Activated CD8-positive, alpha-beta memory T cell treated with anti-CD3 and anti-CD28 coated beads, Interleukin-2, amount 50 U/mL, for 24 hours (primary cell): ENCODE measurements at regions not wholly inside any gene's neighbourhood (a gene's known extent, or its start where the extent isn't known, plus 50 kb on each side); places are given as distances from the start of the nearest gene placed in this dataset.

Source experiments
- DNase-seq: peaks from one replicate; pipeline ENCODE4 v3.0.0-alpha.2; 2020; ENCODE audit errors: extremely low read depth

DNA sequence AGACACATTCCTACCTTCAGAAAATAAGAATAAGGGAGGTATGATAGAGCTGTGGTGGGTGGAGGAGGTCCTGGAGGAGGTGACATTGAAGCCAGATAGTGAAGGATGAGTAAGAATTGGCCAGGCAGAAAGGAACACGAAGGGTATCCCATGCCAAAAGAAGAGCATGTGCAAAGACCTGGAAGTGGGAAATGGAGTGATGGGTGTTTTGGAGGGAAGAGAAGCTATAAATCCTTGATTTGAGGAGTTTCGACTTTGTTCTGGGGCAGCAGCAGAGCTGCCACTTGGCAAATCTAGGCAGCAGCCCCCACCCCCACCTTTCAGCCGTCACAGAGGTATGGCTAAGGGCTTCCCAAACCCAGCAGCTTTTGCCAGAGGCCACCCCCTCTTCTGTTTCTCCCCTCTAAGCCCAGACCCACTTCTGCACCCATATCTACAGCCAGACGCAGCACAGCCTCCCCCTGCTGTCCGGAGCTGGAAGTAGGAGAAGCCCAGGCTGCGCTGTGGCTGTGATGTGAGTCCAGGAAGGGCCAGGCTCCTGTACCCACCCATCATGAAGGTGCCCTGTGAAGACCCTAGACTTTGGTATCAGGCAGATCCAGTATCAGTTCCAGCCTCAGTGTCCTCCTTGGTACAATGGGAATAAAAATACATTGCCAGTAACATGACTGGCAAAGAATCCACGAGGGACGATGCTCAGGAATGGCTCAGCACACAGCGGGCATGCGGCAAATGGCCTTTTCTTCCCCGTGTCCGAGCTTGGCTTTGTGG, 188.7 kb upstream of the LINGO1 start:
- peak; percentile 4 for DNase-seq

DNA sequence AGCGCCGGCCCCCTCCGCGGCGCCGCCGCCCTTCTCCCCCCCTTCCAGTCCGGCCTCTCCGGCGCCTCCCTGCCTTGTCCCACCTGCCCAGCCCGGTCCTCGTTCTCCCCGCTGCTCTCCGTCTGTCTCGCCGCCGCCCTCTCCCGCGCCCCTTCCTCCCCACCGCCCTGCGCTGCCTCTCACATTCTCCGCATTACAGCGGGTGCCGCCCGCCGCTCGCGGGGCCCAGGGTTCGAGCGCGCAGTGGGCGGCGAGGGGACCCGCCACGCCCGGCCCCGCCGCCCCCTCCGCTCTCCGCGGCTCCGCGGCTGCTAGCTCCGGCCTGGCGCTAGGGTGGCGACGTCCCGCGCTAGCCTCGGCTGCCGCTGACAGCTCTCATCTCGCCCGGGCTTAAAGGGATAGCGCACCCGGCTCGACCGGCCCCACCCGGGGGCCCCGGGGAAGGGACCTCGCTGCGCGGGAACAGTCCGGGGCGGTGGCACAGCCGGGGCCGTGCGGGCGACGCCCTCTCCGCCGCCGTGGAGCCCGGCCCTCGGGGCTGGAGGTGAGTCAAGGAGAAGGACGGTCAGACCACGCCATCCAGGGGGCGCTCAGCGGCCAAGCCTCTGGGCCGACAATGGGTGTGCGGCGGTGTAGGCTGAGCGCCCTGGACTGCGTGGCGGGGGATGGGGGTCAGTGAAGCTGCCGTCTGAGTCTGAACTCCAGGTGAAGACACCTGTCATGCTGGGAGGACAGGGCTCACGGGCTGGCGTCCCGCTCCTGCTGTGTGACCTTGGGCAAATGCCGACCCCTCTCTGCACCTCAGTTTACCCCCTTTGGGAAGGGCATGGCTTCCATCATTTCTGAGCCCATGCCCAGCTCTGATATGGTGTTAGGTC, 187.4 kb upstream of the LINGO1 start:
- DNase-seq, result no peak

DNA sequence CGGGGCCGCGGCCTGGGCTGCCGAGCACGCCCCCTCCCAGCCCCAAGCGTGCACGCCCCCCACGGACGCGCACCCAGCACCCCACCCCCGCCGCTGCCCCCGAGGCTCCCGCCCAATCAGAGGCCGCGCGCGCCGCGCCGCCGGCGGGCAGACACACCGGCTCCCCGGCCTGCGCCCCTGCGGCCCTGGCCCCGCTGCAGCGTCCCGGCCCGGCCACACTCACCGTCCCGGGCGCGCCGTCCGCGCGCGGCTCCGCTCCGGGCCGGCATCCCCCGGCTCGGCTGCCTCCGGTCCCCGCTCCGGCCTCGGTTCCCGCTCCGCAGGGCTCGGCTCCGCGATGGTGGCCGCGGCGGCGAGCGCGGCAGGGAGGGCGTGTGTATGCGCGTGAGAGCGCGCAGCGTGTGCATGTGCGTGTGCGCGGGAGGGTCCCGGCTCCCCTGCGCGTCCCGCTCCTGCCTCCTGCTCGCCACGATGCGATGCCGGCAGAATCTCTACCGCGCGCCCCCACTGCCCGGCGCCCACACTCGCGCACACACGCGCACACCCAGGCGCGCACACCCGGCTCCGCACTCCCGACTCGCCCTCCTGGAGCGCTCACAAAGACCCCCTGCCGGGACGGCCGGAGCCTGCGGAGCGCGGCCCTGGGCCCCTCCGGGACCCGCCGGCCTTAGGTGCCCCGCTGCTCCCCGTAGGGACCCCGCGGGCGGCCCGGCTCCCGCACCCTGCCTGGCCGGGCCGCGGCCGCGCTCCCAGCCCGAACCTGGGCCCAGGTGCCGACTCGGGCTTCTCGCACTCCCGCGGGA, 186.5 kb upstream of the LINGO1 start:
- DNase-seq, result no peak

DNA sequence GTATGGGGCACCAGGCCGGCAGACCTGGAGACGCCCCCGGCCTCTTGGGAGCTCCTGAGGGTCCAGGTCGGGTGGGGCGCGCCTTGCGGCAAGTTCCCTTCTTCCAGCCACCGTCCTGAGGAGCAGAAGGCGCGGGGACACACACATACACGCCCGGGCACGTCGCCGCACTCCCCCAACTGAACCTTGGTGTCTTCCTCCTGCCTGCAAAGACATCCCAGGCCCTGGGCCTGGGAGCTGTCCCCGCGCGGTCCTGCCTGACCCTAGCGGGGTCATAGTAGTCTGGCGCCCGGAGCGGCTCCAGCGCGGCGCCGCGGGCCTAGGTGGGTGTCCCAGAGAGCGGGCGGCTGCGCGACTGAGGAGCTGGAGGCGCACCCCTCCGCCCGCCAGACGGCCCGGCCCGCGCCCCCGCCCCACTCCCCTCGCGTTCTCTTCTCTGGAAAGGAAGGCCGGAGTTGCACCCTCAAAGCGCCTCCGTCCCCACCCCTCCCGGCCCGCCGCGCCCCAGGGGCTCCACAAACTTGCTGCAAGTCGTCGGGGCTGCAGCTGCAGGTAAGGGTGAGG, 185.9 kb upstream of the LINGO1 start:
- DNase-seq, result no peak

DNA sequence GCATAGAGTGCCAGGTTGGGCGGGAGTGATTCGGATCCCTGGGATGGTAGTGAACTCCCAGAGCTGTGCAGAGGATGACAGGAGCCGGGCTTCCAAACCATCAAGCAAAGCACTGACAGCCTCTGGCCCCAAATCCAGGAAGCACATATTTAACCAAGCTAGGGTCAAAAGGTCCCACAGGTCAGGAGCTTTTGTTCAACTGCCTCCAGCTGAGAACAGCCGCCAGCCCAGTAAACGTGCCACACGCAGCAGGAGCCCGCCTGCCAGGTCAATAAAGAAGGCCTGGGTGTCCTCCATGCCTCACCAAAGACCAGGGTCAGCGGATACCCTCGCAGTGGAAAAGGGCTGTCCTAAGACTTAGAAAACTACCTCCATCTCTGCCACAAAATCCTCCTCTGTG, 184.7 kb upstream of the LINGO1 start:
- no peak for DNase-seq

DNA sequence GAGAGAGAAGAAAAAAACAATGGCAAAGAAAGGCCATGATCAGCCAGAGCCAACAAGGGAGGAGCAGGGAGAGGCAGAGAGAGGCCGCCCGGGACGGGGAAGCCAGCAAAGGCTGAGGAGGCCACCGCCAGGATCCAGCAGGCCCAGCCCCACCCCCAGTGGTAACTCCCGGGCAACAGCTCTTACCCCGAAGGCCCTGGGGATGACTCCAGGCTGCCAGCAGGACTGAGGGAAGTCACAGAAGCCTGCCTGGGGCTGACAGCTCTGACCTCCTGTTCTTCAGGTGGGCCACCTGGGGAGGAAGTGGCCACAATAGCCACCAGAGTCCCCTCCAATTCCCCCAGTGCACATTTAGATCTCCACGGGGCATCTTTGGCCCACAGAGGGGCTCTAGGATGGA, 184.3 kb upstream of the LINGO1 start:
- DNase-seq, result no peak

DNA sequence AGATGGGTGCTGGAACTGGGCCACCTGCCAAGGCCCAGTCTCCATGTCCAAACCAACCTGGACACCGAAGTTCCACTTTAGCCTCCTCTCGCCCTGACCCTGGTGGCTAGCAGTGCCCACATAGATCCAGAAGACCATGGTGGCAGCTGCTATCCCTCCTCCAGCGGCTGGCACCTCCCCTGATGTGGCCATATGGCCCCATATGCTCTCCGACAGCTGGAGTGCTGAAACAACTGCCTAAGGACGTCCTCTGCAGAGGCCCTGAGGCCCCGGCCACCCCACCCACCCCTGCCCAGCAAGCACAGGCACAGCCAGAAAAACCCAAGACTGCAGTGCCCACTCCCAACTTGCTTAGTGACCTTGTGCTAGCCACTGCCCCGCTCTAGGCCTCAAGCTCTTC, 182.3 kb upstream of the LINGO1 start:
- DNase-seq, result no peak

DNA sequence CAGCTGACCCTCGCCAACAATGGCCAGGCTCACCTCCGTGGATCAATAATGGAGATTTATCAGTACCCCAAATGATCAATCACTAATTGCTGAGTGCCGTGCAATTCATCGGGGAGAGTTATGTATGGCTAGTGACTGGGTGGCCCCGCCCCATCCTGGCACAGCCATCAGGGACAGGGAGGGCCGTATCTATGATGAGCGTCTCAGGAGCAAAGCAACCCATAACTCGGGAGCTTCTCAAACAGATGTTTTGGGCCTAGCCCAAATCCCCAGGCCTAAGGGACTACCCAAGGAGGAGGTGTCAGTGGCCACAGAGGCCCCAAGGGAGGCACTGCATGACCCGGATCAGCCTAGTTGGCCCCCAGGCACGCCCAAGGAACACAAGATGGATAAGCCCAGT, 180.0 kb upstream of the LINGO1 start:
- no peak for DNase-seq

DNA sequence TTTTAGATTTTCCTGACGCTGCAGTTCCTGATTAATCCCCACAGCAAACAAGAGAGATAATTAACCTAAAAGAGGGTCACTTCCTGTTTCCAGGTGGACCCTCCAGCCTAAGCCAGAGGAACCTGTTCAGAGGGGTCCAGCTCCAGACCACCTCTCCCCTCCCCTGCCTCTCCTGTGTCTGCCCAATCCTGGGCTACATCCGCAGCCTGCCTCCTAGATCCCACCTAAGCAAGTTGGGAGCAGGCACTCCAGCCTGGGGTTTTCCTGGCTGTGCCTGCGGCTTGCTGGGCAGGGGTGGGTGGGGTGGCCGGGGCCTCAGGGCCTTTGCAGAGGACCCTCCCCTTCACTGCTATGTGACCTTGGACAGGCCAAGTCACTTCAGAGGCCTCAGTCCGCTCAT, 178.6 kb upstream of the LINGO1 start:
- DNase-seq, result no peak

DNA sequence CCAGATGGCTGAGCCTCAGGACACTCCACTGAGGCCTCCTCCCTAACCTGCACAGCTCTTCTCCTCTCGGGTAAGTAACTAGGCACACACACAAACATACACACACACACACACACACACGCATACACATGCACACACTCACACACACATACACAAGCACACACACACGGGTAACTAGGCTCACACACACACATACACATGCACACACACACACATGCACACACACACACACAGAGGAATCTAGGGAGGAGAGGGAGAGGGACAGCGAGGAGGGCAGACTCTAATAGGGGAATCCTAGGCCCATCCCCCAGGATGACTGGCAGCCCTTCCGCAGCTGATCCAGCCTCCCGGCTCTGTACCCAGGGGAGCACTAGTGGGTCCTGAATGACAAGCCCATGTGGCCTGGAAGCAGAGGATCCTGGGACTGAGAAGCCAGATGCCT, 177.4 kb upstream of the LINGO1 start:
- no peak for DNase-seq

DNA sequence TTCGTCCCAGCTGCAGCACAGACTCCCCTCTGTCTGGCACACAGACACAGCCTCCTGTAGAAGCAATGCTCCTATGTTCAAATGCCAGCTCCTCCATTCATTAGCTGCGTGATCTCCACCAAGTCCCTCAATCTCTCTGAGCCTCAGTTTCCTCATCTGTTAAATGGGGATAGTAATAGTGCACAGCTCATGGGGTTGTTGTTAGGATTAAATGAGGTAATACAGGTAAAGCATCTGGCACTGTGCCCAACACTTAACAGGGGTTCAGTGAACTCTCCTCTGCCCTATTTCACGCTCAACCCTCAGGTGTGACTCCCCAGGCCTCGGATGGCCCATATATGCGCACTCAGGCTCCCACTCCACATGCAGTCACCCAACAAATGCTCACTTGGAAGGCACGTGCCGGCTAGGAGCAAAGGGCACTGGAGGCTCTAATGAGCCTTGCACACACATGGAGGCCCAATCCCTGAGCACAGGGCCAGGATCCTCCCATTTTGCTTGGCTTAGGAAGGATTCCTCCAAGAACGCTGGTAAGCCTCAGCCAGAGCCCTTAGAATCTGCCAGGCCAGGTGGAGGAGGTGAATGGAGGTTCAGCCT, 176.0 kb upstream of the LINGO1 start:
- DNase-seq, result no peak

DNA sequence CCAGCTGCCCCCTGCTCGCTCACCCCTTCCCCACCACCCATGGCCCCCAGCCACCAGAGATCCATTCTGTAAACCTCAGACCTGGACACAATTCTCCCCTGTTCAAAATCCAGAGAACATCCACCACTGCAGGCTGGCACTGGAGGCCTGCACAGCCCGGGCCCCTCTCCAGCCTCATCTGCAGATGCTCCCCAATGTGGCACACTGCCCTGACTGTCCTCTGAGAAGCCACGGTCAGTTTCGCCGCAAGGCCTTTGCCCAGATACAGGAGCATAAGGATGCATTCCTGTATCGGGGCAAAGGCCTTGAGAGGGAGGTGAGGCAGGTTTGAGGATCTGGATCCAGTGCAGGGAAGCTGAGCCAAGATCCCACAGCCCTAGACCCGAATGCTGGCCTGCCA, 175.4 kb upstream of the LINGO1 start:
- no peak for DNase-seq

DNA sequence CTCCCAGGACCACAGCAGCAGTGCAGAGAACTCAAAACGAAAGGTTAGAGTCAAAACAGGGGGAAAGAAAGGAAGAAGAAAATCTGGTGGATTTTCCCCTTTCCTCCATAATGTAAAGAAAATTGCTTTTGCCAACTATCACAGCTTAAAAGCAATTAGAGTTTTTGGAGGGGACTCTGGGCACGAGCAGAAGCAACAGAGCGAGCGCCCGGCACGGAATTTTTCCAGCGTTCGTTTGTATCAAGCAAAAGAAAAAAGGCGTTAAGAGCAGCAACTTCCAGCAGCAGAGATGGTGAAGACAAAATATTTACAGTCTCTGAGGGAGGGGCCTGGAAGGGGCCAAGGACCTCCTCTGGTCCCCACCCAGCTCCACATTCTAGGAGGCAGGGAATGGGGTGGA, 174.9 kb upstream of the LINGO1 start:
- DNase-seq, result no peak

DNA sequence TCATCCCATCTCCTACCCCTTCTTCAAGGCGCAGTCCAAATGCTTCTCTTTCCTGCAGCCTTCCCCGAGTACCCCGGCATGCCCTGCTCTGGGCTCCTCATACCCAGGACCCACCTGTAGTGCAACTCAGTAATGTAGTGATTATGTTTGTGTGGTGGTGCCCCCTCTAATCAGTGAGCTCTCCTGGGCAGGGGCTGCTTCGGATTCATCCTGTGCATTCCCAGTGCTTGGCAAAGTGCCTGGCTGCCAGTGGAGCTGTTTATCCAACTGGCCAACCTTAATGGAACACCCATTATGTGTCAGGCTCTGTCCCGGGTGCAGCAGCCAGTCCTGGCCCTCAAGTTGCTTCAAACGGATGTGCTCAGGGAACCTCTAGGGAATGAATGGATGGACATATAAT, 174.4 kb upstream of the LINGO1 start:
- no peak for DNase-seq

DNA sequence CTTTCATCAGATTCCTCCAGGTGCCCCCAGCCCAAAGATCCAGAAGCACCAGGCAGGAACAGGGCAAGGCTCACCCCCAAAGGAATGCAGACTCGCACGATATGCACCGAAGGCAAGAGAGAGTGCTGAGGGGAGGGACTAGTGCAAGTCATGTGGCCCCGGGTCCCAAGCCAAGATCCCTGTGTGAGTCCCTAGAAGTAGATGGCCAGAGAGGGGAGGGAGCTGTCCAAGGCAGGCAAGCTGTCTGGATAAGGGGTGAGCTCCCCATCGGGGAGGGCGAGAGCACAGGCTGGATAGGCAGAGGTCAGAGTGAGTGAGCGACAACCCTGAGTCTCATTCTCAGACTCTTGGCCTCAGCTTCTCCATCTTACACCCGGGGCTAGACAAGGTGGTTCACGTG, 171.5 kb upstream of the LINGO1 start:
- DNase-seq, result no peak

DNA sequence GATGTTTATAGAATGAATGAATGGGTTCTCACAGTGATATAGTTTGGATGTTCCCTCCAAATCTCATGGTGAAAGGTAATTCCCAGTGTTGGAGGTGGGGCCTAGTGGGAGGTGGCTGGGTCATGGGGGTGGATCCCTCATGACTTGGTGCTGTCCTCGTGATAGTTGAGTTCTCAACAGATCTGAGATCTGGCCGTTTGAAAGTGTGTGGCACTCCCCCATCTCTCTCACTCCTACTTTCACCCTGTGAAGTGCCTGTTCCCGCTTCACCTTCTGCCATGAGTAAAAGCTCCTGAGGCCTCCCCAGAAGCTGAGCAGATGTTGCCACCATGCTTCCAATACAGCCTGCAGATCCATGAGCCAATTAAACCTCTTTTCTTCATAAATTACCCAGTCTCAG, 170.8 kb upstream of the LINGO1 start:
- DNase-seq, result no peak

DNA sequence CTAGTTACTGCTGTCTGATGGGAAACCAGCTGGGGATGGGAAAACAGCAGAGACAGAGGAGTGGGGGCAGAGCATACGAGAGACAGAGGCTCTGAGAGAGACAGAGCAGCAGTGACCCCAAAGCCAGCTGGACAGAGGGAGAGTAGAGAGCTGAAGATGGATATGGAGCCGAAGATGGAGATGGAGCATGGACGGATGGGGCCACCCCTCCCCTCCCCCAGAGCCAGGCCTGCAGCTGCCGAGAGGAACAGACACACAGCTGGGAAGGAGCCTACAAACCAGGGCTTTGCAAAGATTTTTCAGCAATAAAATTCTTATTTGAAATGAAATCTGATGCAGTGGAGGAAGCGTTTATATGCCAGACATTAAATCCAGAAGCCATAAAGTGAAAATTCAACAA, 167.6 kb upstream of the LINGO1 start:
- DNase-seq, result no peak

DNA sequence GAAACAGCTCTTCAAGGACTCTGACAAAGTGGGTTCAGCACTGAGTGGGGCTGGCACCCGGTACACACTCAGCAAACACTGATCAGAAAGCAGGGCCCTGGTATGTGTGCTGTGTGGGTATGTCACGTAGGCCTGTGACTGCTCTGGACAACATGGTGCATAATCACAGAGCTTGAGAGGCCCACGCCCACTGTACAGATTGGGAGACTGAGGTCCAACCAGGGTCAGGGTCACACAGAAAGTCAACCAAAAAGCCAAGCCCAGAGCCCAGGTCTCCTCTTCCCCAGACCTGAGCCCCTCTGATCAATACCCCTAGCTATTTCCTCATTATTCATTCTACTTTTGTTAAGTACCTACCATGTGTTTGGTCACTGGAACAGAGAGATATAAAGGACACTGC, 166.1 kb upstream of the LINGO1 start:
- no peak for DNase-seq

DNA sequence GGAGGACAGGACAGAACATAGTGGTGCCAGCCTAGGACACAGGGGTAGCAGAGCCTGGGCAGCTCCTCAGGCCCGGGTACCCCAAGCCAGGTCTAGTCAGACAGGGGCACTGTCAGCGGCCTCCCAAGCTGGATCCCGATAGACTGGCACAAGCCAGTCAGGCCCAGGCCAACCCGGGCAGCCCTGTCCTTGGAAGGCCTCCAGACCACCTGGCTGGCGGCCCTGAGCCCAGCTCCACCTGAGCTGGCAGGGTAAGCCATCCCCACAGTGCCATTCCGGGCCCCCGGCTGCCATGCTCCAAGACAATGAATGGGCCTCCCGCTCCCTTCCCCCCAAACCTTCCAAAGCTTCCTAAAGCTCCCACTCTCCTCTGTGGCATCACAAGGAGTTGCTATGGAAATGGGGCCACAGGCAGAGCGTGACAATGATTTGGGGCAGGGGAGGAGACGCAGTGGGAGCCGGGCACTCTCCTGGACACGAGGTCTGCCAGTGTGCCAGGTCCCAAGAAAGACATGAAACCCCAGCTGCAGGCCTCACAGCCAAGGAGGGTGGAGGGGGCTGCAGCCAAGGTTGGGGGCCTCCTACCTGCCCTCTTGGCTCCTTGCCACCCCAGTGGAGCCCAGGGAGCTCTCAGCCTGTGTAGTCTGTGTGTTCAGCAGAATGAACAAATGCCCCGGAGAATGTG, 165.6 kb upstream of the LINGO1 start:
- no peak for DNase-seq

DNA sequence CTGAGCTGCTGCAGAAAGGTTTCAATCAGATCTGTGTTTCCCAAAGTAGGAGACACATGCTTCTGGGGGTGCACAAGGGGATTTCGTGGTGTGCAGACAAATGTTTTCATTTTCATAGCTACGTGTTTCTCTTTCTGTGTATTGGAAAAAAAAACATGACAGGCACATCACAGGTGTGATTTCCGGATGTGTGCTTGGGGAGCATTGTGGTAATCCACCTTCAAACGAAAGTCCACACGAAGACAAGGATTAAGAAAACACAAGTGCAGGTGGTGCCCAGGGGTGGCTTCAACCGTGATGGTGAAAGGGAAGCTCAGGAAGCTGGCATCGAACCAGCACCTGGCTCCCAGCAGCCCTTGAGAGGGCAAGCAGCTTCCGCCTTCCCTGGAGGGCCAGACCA, 164.6 kb upstream of the LINGO1 start:
- DNase-seq, result no peak
